Nephron (organoid): ENCODE measurements at regions not wholly inside any gene's neighbourhood (a gene's known extent, or its start where the extent isn't known, plus 50 kb on each side); places are given as distances from the start of the nearest gene placed in this dataset.

Experiments used
- H3K27ac Mint-ChIP-seq, 3 experiments: 2 replicates each; pipeline ENCODE4 v1.8.0; 2020; ENCODE audit warnings: mixed read lengths in 3 of 3, mild to moderate bottlenecking in 2 of 3, moderate library complexity in 1 of 3
- H3K27me3 Mint-ChIP-seq: 2 replicates; pipeline ENCODE4 v1.8.0; 2021; ENCODE audit warnings: low read depth, mild to moderate bottlenecking, moderate library complexity, mixed read lengths
- H3K36me3 Mint-ChIP-seq: 2 replicates; pipeline ENCODE4 v1.8.0; 2020; ENCODE audit warnings: low read depth, mixed read lengths
- H3K4me1 Mint-ChIP-seq: 2 replicates; pipeline ENCODE4 v1.8.0; 2020; ENCODE audit warnings: mixed read lengths
- H3K4me3 Mint-ChIP-seq, 3 experiments: 2 replicates each; pipeline ENCODE4 v1.8.0; 2020; ENCODE audit warnings: mild to moderate bottlenecking in 3 of 3, mixed read lengths in 3 of 3, moderate library complexity in 2 of 3
- H3K9me3 Mint-ChIP-seq: 2 replicates; pipeline ENCODE4 v1.8.0; 2020; ENCODE audit warnings: mixed read lengths
- CTCF ChIP-seq, 3 experiments: fragments of 200-600 bp; sonication (generic); IDR thresholded peaks; one replicate each; pipeline ENCODE4 v1.5.0; 2021; ENCODE audit warnings: antibody characterized with exemption in 3 of 3; ENCODE audit not compliant: unreplicated experiment in 3 of 3

- Mint-ChIP-seq H3K4me3 (no peak overlapping the region), H3K36me3 (no peaks in the 10 kb centered on the region), H3K4me1 (no peaks in the 10 kb centered on the region), H3K9me3 (peaks cover 10% of the 10 kb centered on the region), H3K27ac (no peak overlapping the region), H3K27me3 (no peaks in the 10 kb centered on the region)
- TF ChIP-seq CTCF (IDR thresholded peaks at IDR 0.05; ENCODE audit: unreplicated experiment in 3 of 3): no peak
Observed at GRCh38 chr3:117322866-117323265, 613.3 kb downstream of the TUSC7 start.

GRCh38 chr3:117346901-117347300, 637.3 kb downstream of the TUSC7 start:
- no peaks in the 10 kb centered on the region for H3K9me3 Mint-ChIP-seq
- no peaks in the 10 kb centered on the region for H3K4me1 Mint-ChIP-seq
- H3K27me3 Mint-ChIP-seq: no peaks in the 10 kb centered on the region
- no peak overlapping the region for H3K27ac Mint-ChIP-seq
- no peak overlapping the region for H3K4me3 Mint-ChIP-seq
- TF ChIP-seq CTCF (IDR thresholded peaks at IDR 0.05; ENCODE audit: unreplicated experiment in 3 of 3): no peak
- no peaks in the 10 kb centered on the region for H3K36me3 Mint-ChIP-seq

- H3K4me1 Mint-ChIP-seq: no peaks in the 10 kb centered on the region
- no peaks in the 10 kb centered on the region for H3K36me3 Mint-ChIP-seq
- H3K27me3 Mint-ChIP-seq: no peaks in the 10 kb centered on the region
- H3K27ac Mint-ChIP-seq: no peak overlapping the region
- no peaks in the 10 kb centered on the region for H3K9me3 Mint-ChIP-seq
- TF ChIP-seq CTCF (IDR thresholded peaks at IDR 0.05; ENCODE audit: unreplicated experiment in 3 of 3): no peak
- H3K4me3 Mint-ChIP-seq: no peak overlapping the region
Observed at GRCh38 chr3:117348884-117349283, 639.3 kb downstream of the TUSC7 start.

GRCh38 chr3:117349566-117349965, 640.0 kb downstream of the TUSC7 start:
- Mint-ChIP-seq H3K9me3 (no peaks in the 10 kb centered on the region), H3K27ac (no peak overlapping the region), H3K36me3 (no peaks in the 10 kb centered on the region), H3K4me3 (no peak overlapping the region), H3K27me3 (no peaks in the 10 kb centered on the region), H3K4me1 (no peaks in the 10 kb centered on the region)
- TF ChIP-seq CTCF (IDR thresholded peaks at IDR 0.05; ENCODE audit: unreplicated experiment in 3 of 3): no peak

GRCh38 chr3:117350371-117350770, 640.8 kb downstream of the TUSC7 start:
- no peaks in the 10 kb centered on the region for H3K4me1 Mint-ChIP-seq

More at GRCh38 chr3:117350371-117350770, 640.8 kb downstream of the TUSC7 start:
- H3K27me3 Mint-ChIP-seq: no peaks in the 10 kb centered on the region
- H3K9me3 Mint-ChIP-seq: no peaks in the 10 kb centered on the region
- TF ChIP-seq CTCF (IDR thresholded peaks at IDR 0.05; ENCODE audit: unreplicated experiment in 3 of 3): no peak
- no peaks in the 10 kb centered on the region for H3K36me3 Mint-ChIP-seq
- H3K4me3 Mint-ChIP-seq: no peak overlapping the region
- H3K27ac Mint-ChIP-seq: no peak overlapping the region
